ENCODE measurements at regions not wholly inside any gene's neighbourhood (a gene's known extent, or its start where the extent isn't known, plus 50 kb on each side); places are given as distances from the start of the nearest gene placed in this dataset.
A peak's percentile ranks its signal among the peaks of the same experiment; 100 is the strongest.
"Not testable (repeated sequence)": the region's sequence is repeated elsewhere in the genome, so short reads cannot be mapped to it uniquely, and the experiment has no call there.

DNA sequence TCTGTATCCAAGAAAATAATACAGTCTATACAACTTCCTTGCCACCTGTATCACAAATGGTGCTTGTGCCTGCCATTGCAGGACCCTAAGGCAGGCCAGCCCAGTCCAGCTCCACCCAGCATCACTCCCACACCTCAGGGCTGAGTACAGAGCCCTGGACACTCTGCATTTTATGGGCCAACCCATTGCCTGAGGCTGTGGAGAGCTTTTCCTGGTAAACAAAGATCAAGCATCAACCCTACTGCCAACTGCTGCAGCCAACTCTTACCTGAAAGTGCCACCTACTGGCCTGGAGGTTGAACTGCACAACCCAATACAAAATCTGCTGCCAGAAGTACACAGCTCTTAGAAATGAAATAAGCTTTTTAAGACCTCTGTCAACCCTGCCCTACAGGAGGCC is 1082.2 kb downstream of the NAALADL2 start:
- Histone ChIP-seq H3K4me2 (no peak overlapping the region), H2AFZ (ENCODE audit: low read depth) (0 out of 2 replicates have a peak overlapping the region, but pooled peaks have one; percentile 2), H3K4me1 (ENCODE audit: low read depth, poor library complexity, severe bottlenecking) (no peaks in the 10 kb centered on the region), H3K4me3 (IDR thresholded peaks at IDR 0.05; ENCODE audit: insufficient read depth, low read depth, low read length) (no peak overlapping the region), H3K27me3 (ENCODE audit: insufficient read depth, low read depth) (no peaks in the 10 kb centered on the region), H3K27ac (no peak overlapping the region), H3K9ac (no peak overlapping the region), H3K79me2 (ENCODE audit: insufficient read depth, low read depth) (no peaks in the 10 kb centered on the region), H3K36me3 (ENCODE audit: insufficient read depth) (no peaks in the 10 kb centered on the region), H4K20me1 (ENCODE audit: insufficient read depth) (no peaks in the 10 kb centered on the region)
- TF ChIP-seq, protein P1, sequence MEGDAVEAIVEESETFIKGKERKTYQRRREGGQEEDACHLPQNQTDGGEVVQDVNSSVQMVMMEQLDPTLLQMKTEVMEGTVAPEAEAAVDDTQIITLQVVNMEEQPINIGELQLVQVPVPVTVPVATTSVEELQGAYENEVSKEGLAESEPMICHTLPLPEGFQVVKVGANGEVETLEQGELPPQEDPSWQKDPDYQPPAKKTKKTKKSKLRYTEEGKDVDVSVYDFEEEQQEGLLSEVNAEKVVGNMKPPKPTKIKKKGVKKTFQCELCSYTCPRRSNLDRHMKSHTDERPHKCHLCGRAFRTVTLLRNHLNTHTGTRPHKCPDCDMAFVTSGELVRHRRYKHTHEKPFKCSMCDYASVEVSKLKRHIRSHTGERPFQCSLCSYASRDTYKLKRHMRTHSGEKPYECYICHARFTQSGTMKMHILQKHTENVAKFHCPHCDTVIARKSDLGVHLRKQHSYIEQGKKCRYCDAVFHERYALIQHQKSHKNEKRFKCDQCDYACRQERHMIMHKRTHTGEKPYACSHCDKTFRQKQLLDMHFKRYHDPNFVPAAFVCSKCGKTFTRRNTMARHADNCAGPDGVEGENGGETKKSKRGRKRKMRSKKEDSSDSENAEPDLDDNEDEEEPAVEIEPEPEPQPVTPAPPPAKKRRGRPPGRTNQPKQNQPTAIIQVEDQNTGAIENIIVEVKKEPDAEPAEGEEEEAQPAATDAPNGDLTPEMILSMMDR (conservative IDR thresholded peaks at IDR 0.05; ENCODE audit: low read depth, low read length), result peak; percentile 61

DNA sequence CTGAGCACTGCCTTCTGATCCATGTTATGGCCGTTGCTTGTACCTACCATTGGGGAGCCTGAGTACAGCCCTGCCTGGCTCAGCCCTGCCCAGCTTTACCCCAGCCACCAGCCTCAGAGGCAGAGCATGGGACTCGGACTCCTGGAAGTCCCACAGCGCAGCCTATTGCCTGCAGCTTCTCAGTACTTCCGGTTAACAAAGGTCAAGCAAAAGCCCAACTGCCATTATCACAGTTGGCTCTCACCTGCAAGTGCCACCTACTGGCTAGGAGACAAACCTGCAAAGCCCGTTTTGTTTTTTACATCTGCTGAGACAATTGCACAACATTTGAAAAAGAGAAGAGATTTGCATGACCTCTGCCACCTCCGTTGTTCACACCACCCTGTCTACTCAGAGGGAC is 1081.7 kb downstream of the NAALADL2 start:
- Histone ChIP-seq H4K20me1 (ENCODE audit: insufficient read depth) (no peaks in the 10 kb centered on the region), H3K4me2 (no peak overlapping the region), H3K27me3 (ENCODE audit: insufficient read depth, low read depth) (no peaks in the 10 kb centered on the region), H3K4me1 (ENCODE audit: low read depth, poor library complexity, severe bottlenecking) (no peaks in the 10 kb centered on the region), H2AFZ (ENCODE audit: low read depth) (0 out of 2 replicates have a peak overlapping the region, but pooled peaks have one; percentile 2), H3K4me3 (IDR thresholded peaks at IDR 0.05; ENCODE audit: insufficient read depth, low read depth, low read length) (no peak overlapping the region), H3K9ac (no peak overlapping the region), H3K36me3 (ENCODE audit: insufficient read depth) (no peaks in the 10 kb centered on the region), H3K79me2 (ENCODE audit: insufficient read depth, low read depth) (no peaks in the 10 kb centered on the region), H3K27ac (no peak overlapping the region)
- TF ChIP-seq, protein P1 (conservative IDR thresholded peaks at IDR 0.05; ENCODE audit: low read depth, low read length), result no peak

DNA sequence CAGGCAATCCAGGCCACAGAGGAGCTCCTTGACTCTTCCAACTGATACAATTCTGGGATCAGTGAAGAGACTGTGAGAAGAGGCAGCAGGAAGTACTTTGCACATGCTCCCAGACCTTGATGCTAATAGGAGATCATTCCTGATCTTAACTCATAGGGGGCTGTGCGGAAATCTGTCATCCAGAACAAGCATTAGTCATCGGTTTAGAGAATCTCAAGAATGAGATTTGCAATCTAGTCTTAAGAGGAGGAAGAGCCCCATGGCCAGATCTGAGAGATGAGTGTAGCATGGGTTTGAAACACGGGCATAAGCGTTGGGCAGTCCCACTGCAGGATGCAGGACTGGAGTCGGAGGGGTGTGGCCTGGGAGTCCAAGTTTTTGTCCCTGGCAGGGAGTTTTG is 1081.1 kb downstream of the NAALADL2 start:
- H3K27me3 ChIP-seq (ENCODE audit: insufficient read depth, low read depth), result no peaks in the 10 kb centered on the region
- no peak overlapping the region for H3K27ac ChIP-seq
- no peak overlapping the region for H2AFZ ChIP-seq (ENCODE audit: low read depth)
- H3K4me3 ChIP-seq (IDR thresholded peaks at IDR 0.05; ENCODE audit: insufficient read depth, low read depth, low read length), result no peak overlapping the region
- no peaks in the 10 kb centered on the region for H4K20me1 ChIP-seq (ENCODE audit: insufficient read depth)
- no peaks in the 10 kb centered on the region for H3K4me1 ChIP-seq (ENCODE audit: low read depth, poor library complexity, severe bottlenecking)
- no peak overlapping the region for H3K4me2 ChIP-seq
- H3K36me3 ChIP-seq (ENCODE audit: insufficient read depth), result no peaks in the 10 kb centered on the region
- TF ChIP-seq, protein P1 (conservative IDR thresholded peaks at IDR 0.05; ENCODE audit: low read depth, low read length), result no peak
- no peak overlapping the region for H3K9ac ChIP-seq
- no peaks in the 10 kb centered on the region for H3K79me2 ChIP-seq (ENCODE audit: insufficient read depth, low read depth)

DNA sequence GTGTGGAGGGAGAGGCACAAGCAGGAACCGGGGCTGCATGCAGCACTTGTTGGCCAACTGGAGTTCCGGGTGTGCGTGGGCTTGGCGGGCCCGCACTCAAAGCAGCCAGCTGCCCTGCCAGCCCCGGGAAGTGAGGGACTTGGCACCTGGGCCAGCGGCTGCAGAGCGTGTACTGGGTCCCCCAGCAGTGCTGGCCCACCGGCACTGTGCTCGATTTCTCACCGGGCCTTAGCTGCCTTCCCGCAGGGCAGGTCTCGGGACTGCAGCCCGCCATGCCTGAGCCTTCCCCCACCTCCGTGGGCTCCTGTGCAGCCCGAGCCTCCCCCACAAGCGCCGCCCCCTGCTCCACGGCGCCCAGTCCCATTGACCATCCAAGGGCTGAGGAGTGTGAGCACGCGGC is 1078.2 kb downstream of the NAALADL2 start:
- not testable (repeated sequence) for H3K4me3 ChIP-seq (IDR thresholded peaks at IDR 0.05; ENCODE audit: insufficient read depth, low read depth, low read length); H3K27ac ChIP-seq; H3K27me3 ChIP-seq (ENCODE audit: insufficient read depth, low read depth); H3K79me2 ChIP-seq (ENCODE audit: insufficient read depth, low read depth); H4K20me1 ChIP-seq (ENCODE audit: insufficient read depth); H3K36me3 ChIP-seq (ENCODE audit: insufficient read depth); H3K9ac ChIP-seq; H3K4me2 ChIP-seq; H2AFZ ChIP-seq (ENCODE audit: low read depth); H3K4me1 ChIP-seq (ENCODE audit: low read depth, poor library complexity, severe bottlenecking)

DNA sequence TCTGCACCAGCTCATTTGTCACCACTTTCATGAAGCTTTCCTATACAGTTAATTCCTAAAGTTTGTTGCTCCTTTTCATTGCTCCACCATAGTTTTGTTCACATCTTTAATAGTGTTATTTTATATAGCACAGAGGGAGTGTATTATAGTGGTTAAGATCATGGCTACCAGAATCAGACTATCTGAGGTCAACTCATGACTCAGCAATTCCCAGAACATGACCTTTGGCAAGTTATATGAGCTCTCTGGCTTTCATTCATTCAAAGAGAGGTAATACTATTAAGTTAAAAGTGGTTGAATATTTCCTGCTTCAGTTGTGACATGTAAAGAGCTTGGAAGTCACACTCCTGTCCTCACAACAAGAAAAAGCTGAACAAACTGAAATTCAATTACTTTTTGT is 1073.5 kb downstream of the NAALADL2 start:
- H3K79me2 ChIP-seq (ENCODE audit: insufficient read depth, low read depth), result no peaks in the 10 kb centered on the region
- H3K4me3 ChIP-seq (IDR thresholded peaks at IDR 0.05; ENCODE audit: insufficient read depth, low read depth, low read length), result no peak overlapping the region
- no peak overlapping the region for H3K9ac ChIP-seq
- no peaks in the 10 kb centered on the region for H3K36me3 ChIP-seq (ENCODE audit: insufficient read depth)
- no peak overlapping the region for H3K4me2 ChIP-seq
- no peaks in the 10 kb centered on the region for H4K20me1 ChIP-seq (ENCODE audit: insufficient read depth)
- peaks cover 3% of the 10 kb centered on the region for H3K4me1 ChIP-seq (ENCODE audit: low read depth, poor library complexity, severe bottlenecking)
- H3K27me3 ChIP-seq (ENCODE audit: insufficient read depth, low read depth), result no peaks in the 10 kb centered on the region
- H3K27ac ChIP-seq, result no peak overlapping the region
- TF ChIP-seq, protein P1 (conservative IDR thresholded peaks at IDR 0.05; ENCODE audit: low read depth, low read length), result no peak
- no peak overlapping the region for H2AFZ ChIP-seq (ENCODE audit: low read depth)

Measured in KMS-11 (cell line).